ENCODE measurements at regions not wholly inside any gene's neighbourhood (a gene's known extent, or its start where the extent isn't known, plus 50 kb on each side); places are given as distances from the start of the nearest gene placed in this dataset.

DNA sequence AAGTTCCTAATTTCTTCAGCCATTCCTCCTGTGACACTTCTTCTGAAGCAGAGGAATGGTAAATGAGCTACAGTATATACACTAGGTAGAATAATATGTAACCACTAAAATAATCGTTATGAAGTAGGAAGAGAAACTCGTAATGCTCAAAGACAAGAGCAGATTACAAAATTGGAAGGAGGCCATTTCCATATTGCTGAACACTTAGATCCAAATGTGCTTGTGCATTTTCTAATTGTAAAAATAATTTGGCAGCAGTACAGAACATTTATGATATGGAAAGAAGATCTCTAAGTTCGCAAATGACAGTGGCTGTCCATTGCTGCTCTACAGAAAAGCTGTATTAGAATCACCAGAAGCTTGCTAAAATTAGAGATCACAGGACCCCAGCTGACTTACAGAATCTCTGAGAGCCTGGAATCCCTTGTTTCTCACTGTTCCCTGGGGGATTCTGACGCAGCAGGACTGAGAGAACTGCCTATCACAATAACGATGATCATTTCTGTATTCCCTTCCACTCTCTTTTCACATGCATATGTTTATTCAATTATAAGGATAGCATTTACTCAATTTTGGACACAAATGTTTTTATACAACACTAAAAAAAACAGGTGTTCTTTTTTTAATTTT lies 242.1 kb downstream of the OMA1 start:
- no peaks in the 10 kb centered on the region for H3K9me3 Mint-ChIP-seq (ENCODE audit: unreplicated experiment)
- DNase-seq (ENCODE audit: extremely low spot score, unreplicated experiment) = no peak

DNA sequence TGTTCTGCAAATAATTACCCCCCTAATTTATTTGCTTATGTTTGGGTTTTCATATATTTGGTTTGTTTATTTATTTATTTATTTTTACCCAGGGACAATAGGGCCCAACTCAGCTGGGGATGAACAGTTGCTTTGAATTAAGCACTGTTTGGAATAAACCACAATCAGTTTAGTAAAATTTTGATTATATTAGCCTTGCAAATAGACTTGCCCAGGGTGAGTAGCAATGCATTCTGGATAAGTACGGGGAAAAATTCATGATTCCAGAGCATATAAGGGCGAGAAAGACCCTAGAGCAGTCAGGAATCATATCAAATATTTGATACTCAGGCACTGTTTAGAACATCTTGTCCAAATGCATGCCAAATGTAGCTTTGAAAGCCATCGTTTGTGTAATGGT lies 242.7 kb downstream of the OMA1 start:
- Mint-ChIP-seq H3K27ac (ENCODE audit: unreplicated experiment) (no peak overlapping the region), H3K4me3 (ENCODE audit: unreplicated experiment) (no peak overlapping the region), H3K27me3 (ENCODE audit: unreplicated experiment) (no peaks in the 10 kb centered on the region), H3K9me3 (ENCODE audit: unreplicated experiment) (no peaks in the 10 kb centered on the region), H3K4me1 (ENCODE audit: unreplicated experiment) (no peaks in the 10 kb centered on the region), H3K36me3 (ENCODE audit: unreplicated experiment) (no peaks in the 10 kb centered on the region)
- no peak for DNase-seq (ENCODE audit: extremely low spot score, unreplicated experiment)
- TF ChIP-seq, protein P1, sequence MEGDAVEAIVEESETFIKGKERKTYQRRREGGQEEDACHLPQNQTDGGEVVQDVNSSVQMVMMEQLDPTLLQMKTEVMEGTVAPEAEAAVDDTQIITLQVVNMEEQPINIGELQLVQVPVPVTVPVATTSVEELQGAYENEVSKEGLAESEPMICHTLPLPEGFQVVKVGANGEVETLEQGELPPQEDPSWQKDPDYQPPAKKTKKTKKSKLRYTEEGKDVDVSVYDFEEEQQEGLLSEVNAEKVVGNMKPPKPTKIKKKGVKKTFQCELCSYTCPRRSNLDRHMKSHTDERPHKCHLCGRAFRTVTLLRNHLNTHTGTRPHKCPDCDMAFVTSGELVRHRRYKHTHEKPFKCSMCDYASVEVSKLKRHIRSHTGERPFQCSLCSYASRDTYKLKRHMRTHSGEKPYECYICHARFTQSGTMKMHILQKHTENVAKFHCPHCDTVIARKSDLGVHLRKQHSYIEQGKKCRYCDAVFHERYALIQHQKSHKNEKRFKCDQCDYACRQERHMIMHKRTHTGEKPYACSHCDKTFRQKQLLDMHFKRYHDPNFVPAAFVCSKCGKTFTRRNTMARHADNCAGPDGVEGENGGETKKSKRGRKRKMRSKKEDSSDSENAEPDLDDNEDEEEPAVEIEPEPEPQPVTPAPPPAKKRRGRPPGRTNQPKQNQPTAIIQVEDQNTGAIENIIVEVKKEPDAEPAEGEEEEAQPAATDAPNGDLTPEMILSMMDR (IDR thresholded peaks at IDR 0.05) = no peak

More for the DNA sequence above, 242.1 kb downstream of the OMA1 start:
- no peak overlapping the region for H3K4me3 Mint-ChIP-seq (ENCODE audit: unreplicated experiment)
- no peaks in the 10 kb centered on the region for H3K4me1 Mint-ChIP-seq (ENCODE audit: unreplicated experiment)
- H3K36me3 Mint-ChIP-seq (ENCODE audit: unreplicated experiment) = no peaks in the 10 kb centered on the region
- no peaks in the 10 kb centered on the region for H3K27me3 Mint-ChIP-seq (ENCODE audit: unreplicated experiment)
- no peak overlapping the region for H3K27ac Mint-ChIP-seq (ENCODE audit: unreplicated experiment)
- TF ChIP-seq, protein P1 (IDR thresholded peaks at IDR 0.05) = no peak

DNA sequence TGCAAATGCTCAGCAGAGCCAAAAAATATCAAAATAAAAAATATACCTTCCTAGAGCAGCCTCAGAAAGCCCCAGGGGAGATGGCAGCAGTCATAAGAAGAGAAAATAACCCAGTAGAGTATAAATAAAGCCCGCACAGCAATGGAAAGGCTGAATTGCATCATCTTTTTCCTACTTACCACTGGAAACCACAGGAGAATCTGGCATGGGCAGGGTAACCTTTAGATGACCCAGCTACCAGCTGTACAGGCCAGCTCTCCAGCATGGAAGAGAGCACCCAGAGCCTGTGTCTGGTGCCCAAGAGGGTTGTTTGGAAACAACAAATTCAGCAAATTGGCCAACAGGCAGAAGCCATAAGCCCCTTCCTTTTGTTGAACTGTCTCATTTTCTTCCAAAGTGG lies 253.1 kb downstream of the OMA1 start:
- Mint-ChIP-seq H3K4me1 (ENCODE audit: unreplicated experiment) (no peaks in the 10 kb centered on the region), H3K36me3 (ENCODE audit: unreplicated experiment) (no peaks in the 10 kb centered on the region), H3K4me3 (ENCODE audit: unreplicated experiment) (no peak overlapping the region), H3K9me3 (ENCODE audit: unreplicated experiment) (no peaks in the 10 kb centered on the region), H3K27me3 (ENCODE audit: unreplicated experiment) (no peaks in the 10 kb centered on the region), H3K27ac (ENCODE audit: unreplicated experiment) (no peak overlapping the region)
- no peak for DNase-seq (ENCODE audit: extremely low spot score, unreplicated experiment)
- TF ChIP-seq, protein P1 (IDR thresholded peaks at IDR 0.05) = no peak

DNA sequence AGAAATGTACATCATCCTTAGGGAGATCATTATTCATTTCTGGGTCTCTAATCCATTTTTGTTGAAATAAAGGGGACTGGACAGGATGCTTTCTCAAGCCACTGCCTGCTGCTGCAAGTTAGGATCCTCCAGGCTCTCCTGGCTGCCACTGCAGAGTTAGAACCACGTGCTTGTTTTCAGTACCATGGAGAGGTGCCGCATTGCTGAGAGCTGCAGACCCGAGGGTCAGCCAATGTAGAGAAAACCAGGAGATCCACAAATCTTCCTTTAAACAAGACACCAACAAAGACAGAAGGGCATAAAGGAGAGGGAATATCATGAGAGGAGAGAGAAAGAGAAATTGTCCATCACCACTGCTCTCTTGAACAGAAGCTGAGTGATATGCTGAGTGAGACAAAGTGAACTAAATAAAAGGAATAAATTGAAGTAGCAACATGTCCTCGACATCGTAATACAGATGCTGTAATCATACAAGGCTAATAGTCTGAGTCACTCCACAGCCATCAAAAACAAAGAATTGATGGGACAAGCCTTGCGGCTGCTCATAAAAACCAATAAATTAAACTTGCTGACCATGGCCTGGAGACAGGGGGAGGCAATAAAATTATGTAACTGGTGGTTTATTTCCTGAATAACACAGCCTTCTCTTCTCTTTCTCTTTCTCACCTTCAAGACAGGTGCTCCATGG lies 255.7 kb downstream of the OMA1 start:
- Mint-ChIP-seq H3K9me3 (ENCODE audit: unreplicated experiment) (peaks cover 3% of the 10 kb centered on the region), H3K4me3 (ENCODE audit: unreplicated experiment) (no peak overlapping the region), H3K27me3 (ENCODE audit: unreplicated experiment) (no peaks in the 10 kb centered on the region), H3K36me3 (ENCODE audit: unreplicated experiment) (no peaks in the 10 kb centered on the region), H3K27ac (ENCODE audit: unreplicated experiment) (no peak overlapping the region), H3K4me1 (ENCODE audit: unreplicated experiment) (no peaks in the 10 kb centered on the region)
- TF ChIP-seq, protein P1 (IDR thresholded peaks at IDR 0.05) = no peak
- DNase-seq (ENCODE audit: extremely low spot score, unreplicated experiment) = no peak

DNA sequence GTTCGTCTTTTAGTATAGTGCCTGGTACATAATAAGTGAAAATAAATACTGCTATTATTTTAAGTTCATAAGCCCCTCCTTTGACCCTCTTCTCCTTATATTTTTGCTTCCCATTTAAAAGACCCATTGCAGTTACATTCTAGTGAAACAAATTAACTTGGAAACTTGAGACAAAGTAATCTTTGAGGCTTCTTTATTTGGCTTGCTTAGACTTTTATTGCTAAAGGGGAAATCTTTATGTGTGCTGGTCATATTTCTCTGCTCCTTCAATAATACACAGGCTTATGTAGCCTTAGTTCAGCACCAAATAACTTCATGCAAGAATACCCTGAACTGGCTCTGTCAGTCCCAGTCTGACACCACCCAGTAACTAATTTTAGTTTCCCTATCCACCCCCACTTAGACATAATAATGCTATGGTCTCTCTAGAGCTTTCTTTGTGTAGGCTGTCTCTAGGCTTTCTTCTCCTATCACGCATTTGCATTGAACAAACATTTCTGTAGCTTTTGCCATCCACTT lies 257.8 kb downstream of the OMA1 start:
- Mint-ChIP-seq H3K27me3 (ENCODE audit: unreplicated experiment) (no peaks in the 10 kb centered on the region), H3K36me3 (ENCODE audit: unreplicated experiment) (no peaks in the 10 kb centered on the region), H3K27ac (ENCODE audit: unreplicated experiment) (no peak overlapping the region), H3K4me1 (ENCODE audit: unreplicated experiment) (no peaks in the 10 kb centered on the region), H3K9me3 (ENCODE audit: unreplicated experiment) (peaks cover 3% of the 10 kb centered on the region), H3K4me3 (ENCODE audit: unreplicated experiment) (no peak overlapping the region)
- TF ChIP-seq, protein P1 (IDR thresholded peaks at IDR 0.05) = no peak
- DNase-seq (ENCODE audit: extremely low spot score, unreplicated experiment) = no peak

All from osteocyte (in vitro differentiated cells).